ENCODE measurements at regions not wholly inside any gene's neighbourhood (a gene's known extent, or its start where the extent isn't known, plus 50 kb on each side); places are given as distances from the start of the nearest gene placed in this dataset.

DNA sequence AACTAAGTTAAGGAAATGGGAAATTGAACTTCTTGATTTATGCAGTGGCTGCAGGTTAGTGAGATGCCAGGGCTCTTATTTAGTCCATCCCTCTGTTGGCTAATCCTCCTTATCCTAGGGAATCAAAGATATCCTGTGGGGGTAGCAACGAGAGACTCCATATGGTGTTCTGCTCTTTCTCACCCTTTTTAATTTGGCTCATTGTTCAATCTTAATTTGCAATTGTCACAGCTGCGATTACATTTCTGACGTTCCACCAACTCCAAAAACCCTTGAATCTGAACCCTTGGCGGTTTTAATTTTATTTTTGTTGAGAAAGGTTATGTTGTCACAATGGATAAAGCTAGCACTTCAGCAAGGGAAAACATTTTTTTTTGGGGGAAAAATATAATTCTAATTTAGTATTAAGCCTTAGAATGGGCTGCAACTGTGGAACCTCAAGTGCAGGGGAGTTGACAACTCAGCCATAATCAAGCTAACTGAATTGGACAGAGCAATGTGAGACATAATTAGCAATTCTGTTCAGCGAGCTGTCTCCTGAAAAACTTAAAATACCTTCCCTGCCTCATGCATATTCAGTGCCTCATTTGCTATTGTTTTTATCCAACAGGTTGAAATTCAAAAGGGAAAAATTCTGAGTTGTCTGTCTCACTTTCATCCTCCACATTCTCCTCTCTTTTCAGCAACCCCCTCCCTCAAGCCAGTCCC lies 91.3 kb downstream of the MAT2B start:
- Histone ChIP-seq H3K27me3 (no peaks in the 10 kb centered on the region), H3K4me1 (no peaks in the 10 kb centered on the region), H3K9me3 (no peaks in the 10 kb centered on the region), H3K27ac (no peak overlapping the region), H3K4me3 (no peak overlapping the region), H3K36me3 (no peaks in the 10 kb centered on the region)
- intact Hi-C loops (cut with DNase I) = no loop called here
- no peak for ATAC-seq
- TF ChIP-seq, protein P1, sequence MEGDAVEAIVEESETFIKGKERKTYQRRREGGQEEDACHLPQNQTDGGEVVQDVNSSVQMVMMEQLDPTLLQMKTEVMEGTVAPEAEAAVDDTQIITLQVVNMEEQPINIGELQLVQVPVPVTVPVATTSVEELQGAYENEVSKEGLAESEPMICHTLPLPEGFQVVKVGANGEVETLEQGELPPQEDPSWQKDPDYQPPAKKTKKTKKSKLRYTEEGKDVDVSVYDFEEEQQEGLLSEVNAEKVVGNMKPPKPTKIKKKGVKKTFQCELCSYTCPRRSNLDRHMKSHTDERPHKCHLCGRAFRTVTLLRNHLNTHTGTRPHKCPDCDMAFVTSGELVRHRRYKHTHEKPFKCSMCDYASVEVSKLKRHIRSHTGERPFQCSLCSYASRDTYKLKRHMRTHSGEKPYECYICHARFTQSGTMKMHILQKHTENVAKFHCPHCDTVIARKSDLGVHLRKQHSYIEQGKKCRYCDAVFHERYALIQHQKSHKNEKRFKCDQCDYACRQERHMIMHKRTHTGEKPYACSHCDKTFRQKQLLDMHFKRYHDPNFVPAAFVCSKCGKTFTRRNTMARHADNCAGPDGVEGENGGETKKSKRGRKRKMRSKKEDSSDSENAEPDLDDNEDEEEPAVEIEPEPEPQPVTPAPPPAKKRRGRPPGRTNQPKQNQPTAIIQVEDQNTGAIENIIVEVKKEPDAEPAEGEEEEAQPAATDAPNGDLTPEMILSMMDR (IDR thresholded peaks at IDR 0.05) = no peak
- no peak for DNase-seq

DNA sequence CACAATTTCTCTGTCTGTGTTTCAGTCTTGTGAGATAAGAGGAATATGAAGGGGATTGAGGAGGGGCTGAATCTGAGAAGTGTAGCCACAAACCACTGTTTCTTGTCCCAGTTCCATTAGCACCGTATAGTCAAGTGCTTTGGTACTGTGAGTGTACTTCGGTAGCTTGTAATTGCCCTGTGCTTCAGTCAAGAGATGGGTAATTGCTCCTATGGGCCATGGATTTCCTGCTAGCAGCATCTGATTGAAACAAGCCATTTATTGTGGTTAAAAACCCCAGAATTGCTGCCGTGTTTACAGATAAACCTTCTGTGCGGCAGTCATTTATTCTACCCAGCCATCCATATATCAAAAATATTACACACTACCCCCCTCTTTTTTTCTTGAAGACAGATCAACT lies 98.6 kb downstream of the MAT2B start:
- Histone ChIP-seq H3K4me3 (no peak overlapping the region), H3K27me3 (no peaks in the 10 kb centered on the region), H3K9me3 (no peaks in the 10 kb centered on the region), H3K27ac (no peak overlapping the region), H3K4me1 (no peaks in the 10 kb centered on the region), H3K36me3 (no peaks in the 10 kb centered on the region)
- TF ChIP-seq, protein P1 (IDR thresholded peaks at IDR 0.05) = no peak
- no peak for ATAC-seq
- intact Hi-C loops (cut with DNase I) = no loop called here
- no peak for DNase-seq

DNA sequence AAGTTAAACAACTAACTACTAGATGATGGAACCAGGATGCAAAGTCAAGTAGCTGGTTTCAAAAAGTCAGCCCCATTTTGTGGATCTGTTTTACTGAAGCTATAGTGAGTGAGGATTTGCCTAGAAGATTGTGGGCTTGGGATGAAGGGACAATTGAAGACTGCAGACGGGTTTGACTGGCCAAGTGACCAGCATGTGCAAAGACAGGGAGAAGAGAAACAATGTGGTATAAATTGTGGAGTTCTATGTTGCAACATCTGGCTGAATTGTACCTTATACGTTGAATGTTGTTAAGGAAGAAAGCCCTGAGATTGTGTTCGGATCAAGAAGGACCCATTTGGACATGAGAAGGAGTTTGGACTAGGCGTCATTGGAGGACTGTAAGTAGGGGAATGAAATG lies 101.8 kb downstream of the MAT2B start:
- Histone ChIP-seq H3K36me3 (no peaks in the 10 kb centered on the region), H3K9me3 (no peaks in the 10 kb centered on the region), H3K4me3 (no peak overlapping the region), H3K4me1 (no peaks in the 10 kb centered on the region), H3K27ac (no peak overlapping the region), H3K27me3 (no peaks in the 10 kb centered on the region)
- TF ChIP-seq, protein P1 (IDR thresholded peaks at IDR 0.05) = no peak
- no peak for DNase-seq
- intact Hi-C loops (cut with DNase I) = no loop called here
- ATAC-seq = no peak

DNA sequence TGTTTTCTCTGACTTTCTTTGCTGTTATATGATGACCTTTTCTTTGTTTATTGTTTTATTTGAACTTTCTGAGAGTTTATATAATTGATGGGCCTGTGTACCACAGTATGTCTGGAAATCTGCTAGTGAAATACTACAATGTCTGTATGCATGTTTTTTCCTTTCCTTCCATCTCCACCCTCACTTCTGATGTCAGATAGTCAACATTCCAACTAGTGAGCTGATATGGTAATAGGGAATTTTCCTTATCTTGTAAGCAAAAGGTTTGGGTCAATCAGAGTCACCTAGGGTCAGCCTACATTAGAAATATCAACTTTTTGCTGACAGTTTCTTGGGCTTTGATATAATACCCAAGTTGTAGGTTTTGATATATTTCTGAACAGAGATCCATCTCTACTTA lies 103.2 kb downstream of the MAT2B start:
- TF ChIP-seq, protein P1 (IDR thresholded peaks at IDR 0.05) = no peak
- Histone ChIP-seq H3K36me3 (no peaks in the 10 kb centered on the region), H3K27ac (no peak overlapping the region), H3K9me3 (no peaks in the 10 kb centered on the region), H3K4me1 (no peaks in the 10 kb centered on the region), H3K27me3 (no peaks in the 10 kb centered on the region), H3K4me3 (no peak overlapping the region)
- no peak for DNase-seq
- no peak for ATAC-seq
- intact Hi-C loops (cut with DNase I) = no loop called here

DNA sequence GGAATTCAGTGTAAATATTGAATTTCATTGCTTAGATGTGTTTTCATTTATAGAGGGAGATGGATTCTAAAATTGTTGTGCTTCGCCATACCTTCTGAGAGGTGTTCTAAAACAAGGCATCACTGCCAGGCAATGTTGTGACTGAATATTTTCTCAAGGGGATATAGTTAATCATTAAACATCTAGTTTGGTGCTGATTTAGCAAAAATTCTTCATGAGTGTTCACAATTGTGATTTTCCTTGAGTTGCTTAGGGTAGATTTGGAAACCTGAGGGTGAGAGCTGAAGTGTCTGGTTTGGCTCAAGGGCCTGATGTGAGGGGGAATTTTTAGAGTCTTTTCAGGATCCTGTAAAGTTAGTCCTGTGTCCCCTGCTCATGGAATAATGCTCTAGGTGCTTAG lies 104.5 kb downstream of the MAT2B start:
- DNase-seq (no peak), ATAC-seq (no peak)
- TF ChIP-seq, protein P1 (IDR thresholded peaks at IDR 0.05) = no peak
- Histone ChIP-seq H3K9me3 (no peaks in the 10 kb centered on the region), H3K27me3 (no peaks in the 10 kb centered on the region), H3K4me1 (no peaks in the 10 kb centered on the region), H3K27ac (no peak overlapping the region), H3K4me3 (no peak overlapping the region), H3K36me3 (no peaks in the 10 kb centered on the region)
- intact Hi-C loops (cut with DNase I) = no loop called here

Data from upper lobe of right lung (tissue), 1 donor.